HCT116 (cell line): ENCODE measurements at regions not wholly inside any gene's neighbourhood (a gene's known extent, or its start where the extent isn't known, plus 50 kb on each side); places are given as distances from the start of the nearest gene placed in this dataset.

Source experiments
- CBX3 ChIP-seq: IDR thresholded peaks from 2 replicates; pipeline ENCODE4 v1.6.1; 2012; ENCODE audit warnings: low read depth
- EGR1 ChIP-seq: IDR thresholded peaks from 2 replicates; pipeline ENCODE4 v1.6.1; 2012; ENCODE audit warnings: low read depth
- EZH2 ChIP-seq: fragments of 200-600 bp; sonication (generic); IDR thresholded peaks from 2 replicates; pipeline ENCODE4 v1.6.1; 2017; ENCODE audit warnings: antibody characterized with exemption, mixed run types
- EZH2phosphoT487 ChIP-seq: fragments of 200-600 bp; IDR thresholded peaks from 2 replicates; pipeline ENCODE4 v1.6.1; 2018; ENCODE audit warnings: antibody characterized with exemption, borderline replicate concordance
- JUND ChIP-seq: IDR thresholded peaks from 2 replicates; pipeline ENCODE4 v1.6.1; 2012
- POLR2A ChIP-seq: IDR thresholded peaks from 2 replicates; pipeline ENCODE4 v1.7.0; 2011; ENCODE audit warnings: borderline replicate concordance; ENCODE audit not compliant: insufficient read depth, insufficient read length; ENCODE audit errors: extremely low read depth
- POLR2AphosphoS5 ChIP-seq: IDR thresholded peaks from 2 replicates; pipeline ENCODE4 v1.6.1; 2011; ENCODE audit warnings: mild to moderate bottlenecking, low read depth, low read length, moderate library complexity
- YY1 ChIP-seq: IDR thresholded peaks from 2 replicates; pipeline ENCODE4 v1.6.1; 2011; ENCODE audit warnings: low read length, low read depth, moderate library complexity, mild to moderate bottlenecking; ENCODE audit not compliant: insufficient replicate concordance; ENCODE audit errors: extremely low read depth
- TF ChIP-seq, protein P1 (sequence below), 3 experiments: fragments of 200-600 bp in 1 of 3; sonication (generic) in 1 of 3; IDR thresholded peaks in 2 of 3; conservative IDR thresholded peaks in 1 of 3; 2 replicates each; pipeline ENCODE4 v1.5.1; 2012 to 2017; ENCODE audit warnings: low read depth in 2 of 3, low read length in 2 of 3, antibody characterized with exemption in 1 of 3, borderline replicate concordance in 1 of 3, control low read depth in 1 of 3, mild to moderate bottlenecking in 1 of 3, mixed read lengths in 1 of 3, mixed run types in 1 of 3, moderate library complexity in 1 of 3; ENCODE audit not compliant: insufficient read depth in 1 of 3
- TF ChIP-seq, protein P2 (sequence below): IDR thresholded peaks from 2 replicates; pipeline ENCODE4 v1.6.1; 2012; ENCODE audit warnings: low read depth
- TF ChIP-seq, protein P3 (sequence below): IDR thresholded peaks from 2 replicates; pipeline ENCODE4 v1.6.1; 2012

DNA sequence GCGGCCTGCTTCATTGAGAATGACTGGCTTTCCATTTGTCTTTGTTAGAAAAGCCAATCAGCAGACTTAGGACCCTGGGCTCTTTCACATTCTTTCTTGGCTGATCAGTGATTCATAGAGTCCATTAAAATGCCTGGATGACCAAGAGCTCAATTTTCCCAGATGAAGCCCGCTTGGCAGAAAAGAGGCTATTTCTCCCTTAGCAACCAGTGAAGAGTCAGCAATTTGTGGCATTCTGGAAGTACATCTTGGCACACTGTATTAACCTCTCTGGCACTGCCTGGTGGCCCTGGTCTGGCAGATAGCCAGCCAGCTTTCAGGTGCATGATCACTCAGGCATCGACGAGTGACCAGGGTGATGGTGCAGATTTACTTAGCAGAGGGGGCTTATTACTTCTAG, 145.7 kb upstream of the PLAAT1 start:
- TF ChIP-seq, protein P1, sequence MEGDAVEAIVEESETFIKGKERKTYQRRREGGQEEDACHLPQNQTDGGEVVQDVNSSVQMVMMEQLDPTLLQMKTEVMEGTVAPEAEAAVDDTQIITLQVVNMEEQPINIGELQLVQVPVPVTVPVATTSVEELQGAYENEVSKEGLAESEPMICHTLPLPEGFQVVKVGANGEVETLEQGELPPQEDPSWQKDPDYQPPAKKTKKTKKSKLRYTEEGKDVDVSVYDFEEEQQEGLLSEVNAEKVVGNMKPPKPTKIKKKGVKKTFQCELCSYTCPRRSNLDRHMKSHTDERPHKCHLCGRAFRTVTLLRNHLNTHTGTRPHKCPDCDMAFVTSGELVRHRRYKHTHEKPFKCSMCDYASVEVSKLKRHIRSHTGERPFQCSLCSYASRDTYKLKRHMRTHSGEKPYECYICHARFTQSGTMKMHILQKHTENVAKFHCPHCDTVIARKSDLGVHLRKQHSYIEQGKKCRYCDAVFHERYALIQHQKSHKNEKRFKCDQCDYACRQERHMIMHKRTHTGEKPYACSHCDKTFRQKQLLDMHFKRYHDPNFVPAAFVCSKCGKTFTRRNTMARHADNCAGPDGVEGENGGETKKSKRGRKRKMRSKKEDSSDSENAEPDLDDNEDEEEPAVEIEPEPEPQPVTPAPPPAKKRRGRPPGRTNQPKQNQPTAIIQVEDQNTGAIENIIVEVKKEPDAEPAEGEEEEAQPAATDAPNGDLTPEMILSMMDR (IDR thresholded peaks at IDR 0.05 in 2 of 3, conservative IDR thresholded peaks at IDR 0.05 in 1 of 3; ENCODE audit: borderline replicate concordance in 1 of 3, insufficient read depth in 1 of 3, low read depth in 2 of 3, low read length in 2 of 3): no peak
- TF ChIP-seq EZH2phosphoT487 (no peak), EZH2 (no peak), POLR2AphosphoS5 (no peak), EGR1 (no peak), POLR2A (no peak), JUND (no peak), YY1 (no peak), CBX3 (no peak)
- TF ChIP-seq, protein P2, sequence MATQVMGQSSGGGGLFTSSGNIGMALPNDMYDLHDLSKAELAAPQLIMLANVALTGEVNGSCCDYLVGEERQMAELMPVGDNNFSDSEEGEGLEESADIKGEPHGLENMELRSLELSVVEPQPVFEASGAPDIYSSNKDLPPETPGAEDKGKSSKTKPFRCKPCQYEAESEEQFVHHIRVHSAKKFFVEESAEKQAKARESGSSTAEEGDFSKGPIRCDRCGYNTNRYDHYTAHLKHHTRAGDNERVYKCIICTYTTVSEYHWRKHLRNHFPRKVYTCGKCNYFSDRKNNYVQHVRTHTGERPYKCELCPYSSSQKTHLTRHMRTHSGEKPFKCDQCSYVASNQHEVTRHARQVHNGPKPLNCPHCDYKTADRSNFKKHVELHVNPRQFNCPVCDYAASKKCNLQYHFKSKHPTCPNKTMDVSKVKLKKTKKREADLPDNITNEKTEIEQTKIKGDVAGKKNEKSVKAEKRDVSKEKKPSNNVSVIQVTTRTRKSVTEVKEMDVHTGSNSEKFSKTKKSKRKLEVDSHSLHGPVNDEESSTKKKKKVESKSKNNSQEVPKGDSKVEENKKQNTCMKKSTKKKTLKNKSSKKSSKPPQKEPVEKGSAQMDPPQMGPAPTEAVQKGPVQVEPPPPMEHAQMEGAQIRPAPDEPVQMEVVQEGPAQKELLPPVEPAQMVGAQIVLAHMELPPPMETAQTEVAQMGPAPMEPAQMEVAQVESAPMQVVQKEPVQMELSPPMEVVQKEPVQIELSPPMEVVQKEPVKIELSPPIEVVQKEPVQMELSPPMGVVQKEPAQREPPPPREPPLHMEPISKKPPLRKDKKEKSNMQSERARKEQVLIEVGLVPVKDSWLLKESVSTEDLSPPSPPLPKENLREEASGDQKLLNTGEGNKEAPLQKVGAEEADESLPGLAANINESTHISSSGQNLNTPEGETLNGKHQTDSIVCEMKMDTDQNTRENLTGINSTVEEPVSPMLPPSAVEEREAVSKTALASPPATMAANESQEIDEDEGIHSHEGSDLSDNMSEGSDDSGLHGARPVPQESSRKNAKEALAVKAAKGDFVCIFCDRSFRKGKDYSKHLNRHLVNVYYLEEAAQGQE: no peak
- TF ChIP-seq, protein P3, sequence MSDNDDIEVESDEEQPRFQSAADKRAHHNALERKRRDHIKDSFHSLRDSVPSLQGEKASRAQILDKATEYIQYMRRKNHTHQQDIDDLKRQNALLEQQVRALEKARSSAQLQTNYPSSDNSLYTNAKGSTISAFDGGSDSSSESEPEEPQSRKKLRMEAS: no peak
